Neural cell (in vitro differentiated cells): ENCODE measurements at regions not wholly inside any gene's neighbourhood (a gene's known extent, or its start where the extent isn't known, plus 50 kb on each side); places are given as distances from the start of the nearest gene placed in this dataset.

Experiments
- H2AFZ ChIP-seq: fragments of 200-600, 300-800 bp; sonication (generic), shearing (Covaris generic); 2 replicates; pipeline ENCODE4 v1.6.0; 2014; ENCODE audit warnings: low read depth, mild to moderate bottlenecking, antibody characterized with exemption, low read length, moderate library complexity
- H3F3A ChIP-seq: fragments of 200-600 bp; shearing (Covaris generic); 2 replicates; pipeline ENCODE4 v1.6.1; 2016; ENCODE audit warnings: mild to moderate bottlenecking, moderate library complexity, mixed read lengths, antibody characterized with exemption, low read length; ENCODE audit not compliant: insufficient read depth, poor library complexity, severe bottlenecking
- H3K27ac ChIP-seq: fragments of 200-600, 300-800 bp; sonication (generic), shearing (Covaris generic); 2 replicates; pipeline ENCODE4 v1.5.1; 2014; ENCODE audit warnings: mild to moderate bottlenecking, low read length, moderate library complexity
- H3K27me3 ChIP-seq: fragments of 300-800, 200-600 bp; sonication (generic), shearing (Covaris generic); 2 replicates; pipeline ENCODE4 v1.6.0; 2014; ENCODE audit warnings: mild to moderate bottlenecking, low read depth, low read length, moderate library complexity; ENCODE audit not compliant: insufficient read depth
- H3K36me3 ChIP-seq: fragments of 300-800, 200-600 bp; sonication (generic), shearing (Covaris generic); 2 replicates; pipeline ENCODE4 v1.5.1; 2014; ENCODE audit warnings: mild to moderate bottlenecking, antibody characterized with exemption, low read length, moderate library complexity; ENCODE audit not compliant: insufficient read depth
- H3K4me2 ChIP-seq: fragments of 300-800, 200-600 bp; sonication (generic), shearing (Covaris generic); 2 replicates; pipeline ENCODE4 v1.6.0; 2014; ENCODE audit warnings: mild to moderate bottlenecking, low read length
- H3K4me3 ChIP-seq: fragments of 300-800, 200-600 bp; sonication (generic), shearing (Covaris generic); 2 replicates; pipeline ENCODE4 v1.5.1; 2014; ENCODE audit warnings: mild to moderate bottlenecking, low read length, moderate library complexity
- H3K79me2 ChIP-seq: fragments of 200-600 bp; shearing (Covaris generic); replicated peaks from 2 replicates; pipeline ENCODE4 v1.6.0; 2014; ENCODE audit warnings: mild to moderate bottlenecking, low read length, moderate library complexity; ENCODE audit not compliant: insufficient read depth
- H3K9ac ChIP-seq: fragments of 300-800, 200-600 bp; sonication (generic), shearing (Covaris generic); 2 replicates; pipeline ENCODE4 v1.6.1; 2016; ENCODE audit warnings: mild to moderate bottlenecking, low read length, mixed read lengths
- H3K9me2 ChIP-seq: fragments of 200-600 bp; shearing (Covaris generic); 2 replicates; pipeline ENCODE4 v1.6.1; 2016; ENCODE audit warnings: mild to moderate bottlenecking, low read length, mixed read lengths; ENCODE audit not compliant: insufficient read depth
- H3K9me3 ChIP-seq: fragments of 200-600, 300-800 bp; sonication (generic), shearing (Covaris generic); 2 replicates; pipeline ENCODE4 v1.6.1; 2016; ENCODE audit warnings: mild to moderate bottlenecking, mixed run types, low read length, moderate library complexity, mixed read lengths
- H4K20me1 ChIP-seq: fragments of 200-600 bp; shearing (Covaris generic); 2 replicates; pipeline ENCODE4 v1.6.1; 2016; ENCODE audit warnings: mild to moderate bottlenecking, mixed run types; ENCODE audit not compliant: insufficient read depth
- CTCF ChIP-seq: fragments of 450-650 bp; IDR thresholded peaks from 2 replicates; pipeline ENCODE4 v1.5.1; 2014; ENCODE audit warnings: antibody characterized with exemption, mild to moderate bottlenecking, moderate library complexity; ENCODE audit not compliant: poor library complexity, severe bottlenecking
- EP300 ChIP-seq: fragments of 450-650 bp; conservative IDR thresholded peaks from 2 replicates; pipeline ENCODE4 v1.6.1; 2014; ENCODE audit warnings: antibody characterized with exemption, mild to moderate bottlenecking, moderate library complexity; ENCODE audit not compliant: poor library complexity, severe bottlenecking
- EZH2 ChIP-seq: fragments of 200-600, 300-800 bp; shearing (Covaris generic), sonication (generic); IDR thresholded peaks from 2 replicates; pipeline ENCODE4 v1.6.1; 2014; ENCODE audit warnings: antibody characterized with exemption, low read length, borderline replicate concordance, mild to moderate bottlenecking; ENCODE audit not compliant: insufficient read depth, poor library complexity, severe bottlenecking
- MXI1 ChIP-seq: fragments of 450-650 bp; conservative IDR thresholded peaks from 2 replicates; pipeline ENCODE4 v1.6.1; 2014; ENCODE audit warnings: antibody characterized with exemption, mild to moderate bottlenecking; ENCODE audit not compliant: poor library complexity, severe bottlenecking
- POLR2AphosphoS5 ChIP-seq: IDR thresholded peaks from 2 replicates; pipeline ENCODE4 v1.6.1; 2012
- RAD21 ChIP-seq: fragments of 450-650 bp; conservative IDR thresholded peaks from 2 replicates; pipeline ENCODE4 v1.6.1; 2014; ENCODE audit warnings: antibody characterized with exemption, mild to moderate bottlenecking, moderate library complexity
- REST ChIP-seq: IDR thresholded peaks from 2 replicates; pipeline ENCODE4 v1.6.1; 2012; ENCODE audit warnings: borderline replicate concordance
- SMC3 ChIP-seq: fragments of 450-650 bp; conservative IDR thresholded peaks from 2 replicates; pipeline ENCODE4 v1.6.1; 2014; ENCODE audit warnings: antibody characterized with exemption, mild to moderate bottlenecking, moderate library complexity; ENCODE audit not compliant: poor library complexity
- TAF1 ChIP-seq: IDR thresholded peaks from 2 replicates; pipeline ENCODE4 v1.6.1; 2012; ENCODE audit warnings: low read depth

- TF ChIP-seq EP300 (no peak), EZH2 (no peak), SMC3 (no peak), MXI1 (no peak), CTCF (no peak), POLR2AphosphoS5 (no peak), REST (no peak), RAD21 (no peak)
- Histone ChIP-seq H3K9ac (no peak overlapping the region), H3K4me2 (no peak overlapping the region), H2AFZ (no peak overlapping the region), H3F3A (no peaks in the 10 kb centered on the region), H3K36me3 (no peaks in the 10 kb centered on the region), H3K9me3 (no peaks in the 10 kb centered on the region), H3K79me2 (no peaks in the 10 kb centered on the region), H3K27ac (no peak overlapping the region), H4K20me1 (no peaks in the 10 kb centered on the region), H3K4me3 (no peak overlapping the region), H3K9me2 (no peaks in the 10 kb centered on the region), H3K27me3 (peaks cover 17% of the 10 kb centered on the region)
Measured at GRCh38 chr17:77286641-77287431, 146.1 kb downstream of the SEC14L1 start.

- no peak overlapping the region for H2AFZ ChIP-seq
- H3K79me2 ChIP-seq = no peaks in the 10 kb centered on the region
- no peak overlapping the region for H3K9ac ChIP-seq
Measured at GRCh38 chr17:77287432-77288068, 146.8 kb downstream of the SEC14L1 start.

More at GRCh38 chr17:77287432-77288068, 146.8 kb downstream of the SEC14L1 start:
- Histone ChIP-seq H3K4me2 (no peak overlapping the region), H3K27me3 (peaks cover 10% of the 10 kb centered on the region), H3K36me3 (no peaks in the 10 kb centered on the region), H3F3A (no peaks in the 10 kb centered on the region), H3K27ac (no peak overlapping the region), H3K9me3 (no peaks in the 10 kb centered on the region), H3K4me3 (no peak overlapping the region), H4K20me1 (no peaks in the 10 kb centered on the region), H3K9me2 (no peaks in the 10 kb centered on the region)
- TF ChIP-seq EZH2 (no peak), CTCF (no peak), SMC3 (no peak), POLR2AphosphoS5 (no peak), RAD21 (no peak), TAF1 (no peak), REST (no peak), MXI1 (no peak), EP300 (no peak)
